Stimulated activated CD4-positive, alpha-beta T cell treated with anti-CD3 and anti-CD28 coated beads, TNF-alpha, amount 100 ng/mL, for 1 hour (primary cell): ENCODE measurements at regions not wholly inside any gene's neighbourhood (a gene's known extent, or its start where the extent isn't known, plus 50 kb on each side); places are given as distances from the start of the nearest gene placed in this dataset.
"Not testable (repeated sequence)": the region's sequence is repeated elsewhere in the genome, so short reads cannot be mapped to it uniquely, and the experiment has no call there.

ENCODE experiments used
- DNase-seq, 3 donors: peaks; one replicate each; pipeline ENCODE4 v3.0.0-alpha.2; 2020; ENCODE audit warnings: low read depth in 3 of 3, low spot score in 1 of 3

- DNase-seq: no peak
Measured at GRCh38 chr5:96483878-96484277, 50.8 kb upstream of the PCSK1 start.

GRCh38 chr5:96487859-96488258 is 54.8 kb upstream of the PCSK1 start:
- DNase-seq: no peak

DNA sequence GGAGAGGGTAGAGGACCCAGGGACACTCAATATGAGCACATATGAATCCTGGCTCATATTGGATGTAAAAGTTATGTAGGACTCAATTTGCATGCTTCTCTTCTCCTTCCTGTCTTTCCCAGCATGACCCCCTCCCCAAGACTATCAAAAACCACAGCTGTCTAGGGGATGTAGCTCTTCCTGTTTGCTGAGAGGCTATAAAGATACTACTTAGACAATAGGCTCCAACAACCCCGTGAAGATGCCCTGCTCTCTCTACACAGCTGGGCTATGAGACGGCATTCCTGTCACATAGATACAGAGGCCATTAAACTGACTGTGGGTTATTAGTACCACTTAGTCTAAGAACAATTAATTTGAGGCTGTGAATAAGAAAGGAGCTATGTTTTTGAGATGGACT is 56.5 kb upstream of the PCSK1 start:
- DNase-seq: no peak

DNA sequence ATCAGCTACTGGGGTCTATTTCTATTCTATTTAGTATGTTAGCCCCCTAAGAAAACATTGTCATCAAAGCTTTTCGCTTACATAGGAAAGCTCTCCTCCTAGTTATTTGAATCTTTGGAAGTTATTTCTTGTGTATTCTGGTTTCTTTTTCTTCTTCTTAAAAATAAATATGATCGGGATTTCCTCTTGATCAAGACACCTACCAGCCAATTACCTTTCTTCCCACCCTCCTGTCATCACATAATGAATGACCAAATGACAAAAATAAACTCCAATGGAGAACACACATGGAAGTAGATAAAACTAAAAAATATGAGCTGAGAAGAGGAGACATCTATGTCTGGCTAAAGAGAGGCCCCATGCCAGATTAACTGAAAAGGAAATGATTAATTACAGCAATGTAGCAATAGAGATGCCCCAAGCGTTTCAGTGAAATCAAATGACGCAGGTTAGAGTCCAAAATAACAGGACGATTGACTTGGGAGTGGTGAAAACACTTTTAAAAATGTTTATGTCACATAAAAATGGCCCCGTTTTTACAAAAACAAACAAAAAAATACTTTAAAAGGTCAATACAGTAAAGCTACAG is 59.5 kb upstream of the PCSK1 start:
- no peak for DNase-seq

DNA sequence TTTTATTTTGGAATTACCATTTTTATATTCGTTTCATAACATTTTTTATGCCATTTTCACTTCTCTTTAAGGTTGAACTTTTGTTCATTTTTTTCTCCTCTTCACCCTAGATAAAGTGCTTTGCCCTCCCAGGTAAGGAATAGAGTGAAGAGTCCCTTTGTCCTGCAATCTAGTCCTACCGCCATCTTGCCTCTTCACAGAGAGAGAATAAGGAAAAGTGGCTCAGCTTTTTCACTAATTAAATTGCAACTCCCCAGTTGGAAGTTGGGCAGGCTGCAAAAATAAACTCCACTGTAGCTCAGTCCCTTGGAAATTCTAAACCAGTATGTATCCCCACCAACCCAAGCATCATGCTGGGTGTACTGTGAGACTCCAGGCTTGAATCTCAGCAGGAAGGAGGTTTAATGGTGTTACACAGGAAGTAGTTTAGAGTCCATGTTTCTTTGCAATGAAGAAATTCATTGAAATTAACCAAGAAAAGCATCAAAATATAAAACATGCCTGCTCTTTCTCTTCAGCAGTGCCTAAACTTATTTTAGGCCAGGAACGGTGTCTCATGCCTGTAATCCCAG is 60.3 kb upstream of the PCSK1 start:
- no peak for DNase-seq

DNA sequence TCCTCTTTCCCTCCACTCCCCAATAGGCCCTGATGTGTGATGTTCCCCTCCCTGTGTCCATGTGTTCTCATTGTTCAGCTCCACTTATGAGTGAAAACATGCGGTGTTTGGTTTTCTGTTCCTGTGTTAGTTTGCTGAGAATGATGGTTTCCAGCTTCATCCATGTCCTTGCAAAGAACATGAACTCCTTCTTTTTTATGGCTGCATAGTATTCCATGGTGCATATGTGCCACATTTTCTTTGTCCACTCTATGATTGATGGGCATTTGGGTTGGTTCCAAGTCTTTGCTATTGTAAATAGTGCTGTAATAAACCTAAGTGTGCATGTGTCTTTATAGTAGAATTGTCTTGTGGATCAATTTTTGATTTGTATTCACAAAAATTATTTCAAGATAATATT is 62.4 kb upstream of the PCSK1 start:
- not testable (repeated sequence) for DNase-seq

GRCh38 chr5:96497027-96497426 is 64.0 kb upstream of the PCSK1 start:
- not testable (repeated sequence) for DNase-seq

DNA sequence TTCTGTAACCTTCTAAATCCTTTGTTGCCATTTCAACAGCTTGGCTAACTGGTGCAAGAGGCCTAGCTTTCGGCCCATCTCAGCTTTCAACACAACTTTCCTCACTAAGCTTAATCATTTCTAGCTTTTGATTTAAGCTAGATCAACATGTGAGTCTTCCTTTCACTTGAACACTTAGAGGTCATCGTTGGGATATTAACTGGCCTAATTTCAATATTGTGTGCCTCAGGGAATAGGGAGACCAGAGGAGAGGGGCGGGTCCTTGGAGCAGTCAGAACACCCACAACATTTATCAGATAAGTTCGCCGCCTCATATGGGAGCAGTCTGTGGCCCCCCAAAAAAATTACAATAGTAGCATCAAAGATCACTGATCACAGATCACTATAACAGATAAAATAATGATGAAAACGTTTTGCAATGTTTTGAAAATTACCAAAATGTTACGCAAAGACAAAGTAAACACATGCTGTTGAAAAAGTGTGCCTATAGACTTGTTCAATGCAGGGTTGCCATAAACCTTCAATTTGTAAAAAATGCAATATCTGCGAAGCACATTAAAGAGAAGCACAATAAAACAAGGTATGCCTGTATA is 66.8 kb upstream of the PCSK1 start:
- DNase-seq: no peak

DNA sequence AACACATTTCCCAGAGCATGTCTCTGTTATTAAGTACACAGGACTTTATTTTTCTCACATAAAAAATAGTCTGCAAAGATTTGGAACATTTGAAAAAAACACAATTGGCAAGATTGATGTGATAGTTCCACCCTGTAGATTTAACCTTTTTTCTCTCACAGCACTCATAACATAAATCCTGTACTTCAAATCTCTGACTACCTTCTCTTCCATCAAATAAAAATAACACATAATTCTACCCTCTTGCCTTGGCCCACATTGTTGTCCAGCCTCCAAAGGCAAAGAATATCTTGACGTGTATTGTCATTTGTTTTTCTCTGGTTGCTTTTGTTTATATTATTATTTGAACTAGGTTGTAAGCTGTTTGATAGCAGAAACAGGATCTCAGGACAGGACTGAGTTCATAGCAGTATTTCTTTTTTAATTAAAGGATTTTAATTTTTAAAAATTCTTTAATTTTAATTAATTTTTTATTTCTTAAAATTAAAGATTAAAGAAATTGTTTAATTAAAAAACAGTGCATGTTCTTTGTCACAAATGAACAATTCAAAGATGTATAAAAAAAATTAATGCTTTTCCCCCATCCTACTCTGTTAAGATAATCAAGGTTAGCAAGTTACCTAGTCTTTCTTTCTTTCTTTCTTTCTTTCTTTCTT is 69.1 kb upstream of the PCSK1 start:
- DNase-seq: no peak

- DNase-seq: no peak
Measured at GRCh38 chr5:96503501-96504236, 70.6 kb upstream of the PCSK1 start.

DNA sequence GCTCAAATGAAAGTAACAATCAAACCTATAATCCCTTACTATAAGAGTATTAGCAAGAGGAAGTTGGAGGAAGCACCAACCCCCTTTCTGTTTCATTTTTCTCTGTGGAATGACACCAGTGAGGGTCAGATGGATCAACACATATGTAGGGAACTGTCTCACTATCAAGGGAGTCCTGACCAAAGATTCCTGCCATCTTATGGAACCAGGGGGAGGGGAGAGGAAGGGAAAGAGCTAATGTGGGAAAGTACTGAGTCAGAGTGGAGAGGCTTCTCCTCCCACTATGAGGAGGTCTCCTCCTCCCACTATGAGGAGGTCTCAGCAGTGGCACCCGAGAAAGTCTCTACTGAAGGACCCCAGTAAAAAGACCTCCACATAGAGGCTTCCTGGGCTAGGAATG is 73.3 kb upstream of the PCSK1 start:
- DNase-seq: no peak

GRCh38 chr5:96506866-96507527 is 73.9 kb upstream of the PCSK1 start:
- DNase-seq: no peak

DNA sequence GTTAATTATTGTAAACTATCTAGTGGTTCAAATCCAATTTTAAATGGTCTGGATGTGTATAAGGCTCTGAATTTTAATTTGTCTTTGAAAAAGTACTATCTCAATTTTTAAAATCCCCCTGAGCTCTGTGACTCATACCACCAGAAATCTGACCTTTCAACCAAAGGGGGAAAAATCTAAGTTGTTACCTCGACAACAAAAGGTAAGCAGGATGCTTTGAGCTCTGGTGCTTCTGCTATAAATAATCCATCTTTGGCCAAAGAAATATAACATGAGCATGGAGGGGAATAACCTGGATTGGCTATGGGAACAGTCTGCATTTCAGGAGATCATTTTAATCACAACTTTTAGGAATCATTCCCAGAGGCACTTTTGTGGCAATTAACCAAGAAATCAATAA is 76.3 kb upstream of the PCSK1 start:
- no peak for DNase-seq

DNA sequence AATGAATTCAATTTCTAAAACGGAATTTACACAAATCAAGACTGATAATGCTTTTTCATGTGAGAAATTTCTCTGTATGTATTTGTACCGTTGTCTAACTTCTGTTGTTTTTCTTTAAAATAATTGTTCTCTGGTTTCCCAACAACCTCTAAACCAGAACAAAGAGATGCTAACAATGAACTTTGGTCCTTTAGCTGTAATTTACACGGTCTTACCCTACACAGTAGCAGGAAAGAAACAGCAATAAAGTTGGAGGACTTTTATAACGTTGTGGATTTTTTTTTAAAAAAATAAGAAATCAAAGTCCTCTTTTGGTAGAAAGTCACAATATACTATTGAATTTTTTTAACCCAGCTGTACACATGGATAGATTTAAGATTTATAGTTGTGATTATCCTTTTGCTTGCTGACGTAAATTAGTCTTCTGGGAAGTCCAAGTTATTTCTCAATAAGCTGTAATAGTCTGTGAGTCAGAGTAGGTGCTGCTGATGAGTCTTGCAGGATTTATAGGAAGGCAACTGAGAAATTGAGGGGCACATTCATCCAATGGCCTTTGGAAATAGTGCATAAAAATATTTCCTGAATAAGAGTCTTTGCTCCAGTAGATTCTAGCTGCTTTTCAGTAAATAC is 76.8 kb upstream of the PCSK1 start:
- DNase-seq: no peak

GRCh38 chr5:96516631-96517071 is 83.6 kb upstream of the PCSK1 start:
- DNase-seq: no peak

- DNase-seq: no peak
Measured at GRCh38 chr5:96517295-96517694, 84.2 kb upstream of the PCSK1 start.

- DNase-seq: no peak
Measured at GRCh38 chr5:96520345-96520744, 87.3 kb upstream of the PCSK1 start.

DNA sequence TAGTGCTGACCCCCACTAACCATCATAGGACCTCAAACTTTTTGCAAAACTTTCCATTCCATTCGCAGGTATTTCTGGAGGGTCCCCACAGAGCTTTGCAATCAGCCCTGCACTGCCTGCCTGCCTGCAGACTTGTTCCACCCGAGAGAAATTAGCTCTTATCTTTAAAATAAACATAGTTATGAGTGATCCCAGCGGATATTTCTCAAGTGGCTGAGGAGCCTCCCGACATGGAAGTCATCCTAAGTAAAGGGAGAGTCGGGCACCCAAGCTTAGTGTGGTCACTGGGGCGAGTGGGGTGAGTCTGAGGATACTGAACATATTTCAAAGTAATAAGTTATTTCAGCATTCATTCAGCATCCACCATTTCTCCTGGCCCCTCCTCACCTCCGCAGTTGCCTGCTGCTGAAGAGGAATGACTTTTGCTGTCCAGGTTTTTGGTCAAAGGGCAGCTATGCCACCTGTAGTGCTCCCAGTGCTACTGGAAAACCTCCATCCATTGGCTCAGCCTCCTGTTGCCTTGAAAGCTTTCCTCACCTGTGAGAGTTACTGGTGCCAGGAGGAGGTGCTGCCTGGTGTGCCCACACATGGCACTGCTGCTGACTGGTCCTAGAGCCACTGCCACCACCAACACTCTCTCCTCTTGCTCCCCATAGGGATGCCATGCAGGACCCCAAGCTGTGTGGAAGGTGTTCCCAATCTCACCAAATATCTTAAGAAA is 89.7 kb upstream of the PCSK1 start:
- DNase-seq: no peak

DNA sequence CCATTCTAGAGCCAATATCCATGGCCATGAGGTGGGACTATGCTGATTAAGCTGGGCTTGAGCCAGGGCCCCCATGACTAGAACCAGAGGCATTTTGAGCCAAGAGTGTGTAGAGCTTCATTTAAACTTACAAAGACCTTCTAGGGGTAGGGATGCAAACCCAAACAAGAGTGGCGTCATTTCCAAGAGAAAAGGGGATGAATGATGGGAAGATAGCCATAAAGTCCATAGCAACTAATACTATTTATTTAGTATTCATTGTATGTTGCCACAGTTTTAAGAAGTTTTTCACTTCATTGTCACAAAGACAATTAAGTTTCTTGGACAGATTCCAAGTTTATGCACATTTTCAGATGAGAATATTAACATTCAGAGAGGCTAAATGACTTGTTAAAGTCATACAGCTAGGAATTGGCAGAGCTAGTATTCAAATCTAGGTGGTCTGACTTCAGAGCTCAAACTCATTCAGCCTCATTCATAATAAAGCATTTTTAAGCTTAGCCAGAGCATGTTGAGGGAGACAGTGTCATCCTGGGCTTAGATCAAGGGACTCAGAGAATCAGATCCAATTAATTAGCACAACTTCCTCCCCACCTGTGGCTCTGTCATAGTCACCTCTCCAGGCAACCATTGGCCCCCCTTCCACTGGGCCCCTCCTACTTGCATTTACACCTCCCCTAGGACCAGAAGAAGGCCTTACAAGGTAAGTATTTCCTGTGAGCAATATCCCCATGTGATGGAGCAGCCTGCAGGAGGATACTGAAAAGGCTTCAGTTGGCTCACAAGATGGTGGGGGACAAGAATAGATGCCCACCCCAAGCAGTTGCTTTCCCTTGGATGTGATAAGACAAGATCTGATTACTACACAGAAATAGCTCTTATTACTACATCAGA is 95.0 kb upstream of the PCSK1 start:
- no peak for DNase-seq
